ENCODE measurements at regions not wholly inside any gene's neighbourhood (a gene's known extent, or its start where the extent isn't known, plus 50 kb on each side); places are given as distances from the start of the nearest gene placed in this dataset.

GRCh38 chr10:113423981-113424721, 128.7 kb upstream of the HABP2 start:
- DNase-seq, result no peak

GRCh38 chr10:113425008-113425407, 127.8 kb upstream of the HABP2 start:
- no peak for DNase-seq

- peak; percentile 30 for DNase-seq
These were observed 127.3 kb upstream of the HABP2 start for GRCh38 chr10:113425541-113425951.

GRCh38 chr10:113426181-113426877, 126.5 kb upstream of the HABP2 start:
- DNase-seq, result peak; percentile 83

- no peak for DNase-seq
These were observed 125.6 kb upstream of the HABP2 start for GRCh38 chr10:113427236-113427735.

GRCh38 chr10:113427811-113428558, 124.9 kb upstream of the HABP2 start:
- no peak for DNase-seq

GRCh38 chr10:113430634-113431397, 122.0 kb upstream of the HABP2 start:
- DNase-seq, result no peak

GRCh38 chr10:113431398-113432160, 121.3 kb upstream of the HABP2 start:
- DNase-seq, result no peak

GRCh38 chr10:113433711-113434110, 119.1 kb upstream of the HABP2 start:
- peak; percentile 75 for DNase-seq

- DNase-seq, result no peak
These were observed 118.5 kb upstream of the HABP2 start for GRCh38 chr10:113434315-113434714.

- no peak for DNase-seq
These were observed 117.9 kb upstream of the HABP2 start for GRCh38 chr10:113434950-113435349.

GRCh38 chr10:113435881-113436280, 117.0 kb upstream of the HABP2 start:
- DNase-seq, result no peak

- DNase-seq, result no peak
These were observed 116.0 kb upstream of the HABP2 start for GRCh38 chr10:113436851-113437250.

GRCh38 chr10:113438652-113439051, 114.2 kb upstream of the HABP2 start:
- DNase-seq, result no peak

GRCh38 chr10:113441220-113441619, 111.6 kb upstream of the HABP2 start:
- peak; percentile 15 for DNase-seq

- no peak for DNase-seq
These were observed 111.1 kb upstream of the HABP2 start for GRCh38 chr10:113441686-113442270.

- no peak for DNase-seq
These were observed 110.5 kb upstream of the HABP2 start for GRCh38 chr10:113442336-113442735.

- DNase-seq, result no peak
These were observed 109.5 kb upstream of the HABP2 start for GRCh38 chr10:113443141-113443925.

- peak; percentile 41 for DNase-seq
These were observed 108.0 kb upstream of the HABP2 start for GRCh38 chr10:113444766-113445365.

GRCh38 chr10:113445736-113446135, 107.1 kb upstream of the HABP2 start:
- no peak for DNase-seq

Data from NCI-H146 (cell line).